ENCODE measurements at regions not wholly inside any gene's neighbourhood (a gene's known extent, or its start where the extent isn't known, plus 50 kb on each side); places are given as distances from the start of the nearest gene placed in this dataset.

GRCh38 chr6:169937389-169938261, 186.2 kb downstream of the ERMARD start:
- no peaks in the 10 kb centered on the region; the same call in 2 of the 3 replicates for H3K9me3 Mint-ChIP-seq
- no peaks in the 10 kb centered on the region for H3K36me3 ChIP-seq (ENCODE audit: insufficient read depth)
- peaks cover 16% of the 10 kb centered on the region for H3K4me1 Mint-ChIP-seq
- no peak overlapping the region for H3K4me3 ChIP-seq
- H3K27me3 Mint-ChIP-seq (ENCODE audit: insufficient read depth, low read depth, poor library complexity): peaks cover 21% of the 10 kb centered on the region
- no peaks in the 10 kb centered on the region for H4K20me1 ChIP-seq (replicated peaks; ENCODE audit: insufficient read depth)
- H3K27ac ChIP-seq (ENCODE audit: low read depth): no peak overlapping the region
- H3K4me3 Mint-ChIP-seq: no peak overlapping the region
- no peak overlapping the region for H2AFZ ChIP-seq
- no peaks in the 10 kb centered on the region for H3F3A ChIP-seq (replicated peaks; ENCODE audit: low read depth)
- no peaks in the 10 kb centered on the region for H3K27me3 ChIP-seq (ENCODE audit: insufficient read depth)
- no peaks in the 10 kb centered on the region for H3K36me3 Mint-ChIP-seq (ENCODE audit: low read depth)
- no peak overlapping the region for H3K4me2 ChIP-seq
- H3K79me2 ChIP-seq (replicated peaks; ENCODE audit: insufficient read depth): no peaks in the 10 kb centered on the region
- peak; percentile 13; the same call in 2 of the 3 replicates for ATAC-seq
- no peak for TF ChIP-seq EZH2phosphoT487 (IDR thresholded peaks at IDR 0.05; ENCODE audit: unreplicated experiment)
- TF ChIP-seq ZNF114 (CRISPR knock-in tag; IDR thresholded peaks at IDR 0.05): no peak
- no peak for TF ChIP-seq ZNF462 (CRISPR knock-in tag; IDR thresholded peaks at IDR 0.05)
- no peak for TF ChIP-seq ZNF331 (CRISPR knock-in tag; IDR thresholded peaks at IDR 0.05; ENCODE audit: low read depth)
- no peak for TF ChIP-seq ETS1 (IDR thresholded peaks at IDR 0.05)
- no peak for TF ChIP-seq NANOG (IDR thresholded peaks at IDR 0.05; ENCODE audit: borderline replicate concordance)
- TF ChIP-seq POLR2AphosphoS5 (IDR thresholded peaks at IDR 0.05; ENCODE audit: low read depth): no peak
- no peak for TF ChIP-seq JUNB (IDR thresholded peaks at IDR 0.05; ENCODE audit: unreplicated experiment)
- TF ChIP-seq STAT1 (IDR thresholded peaks at IDR 0.05; ENCODE audit: unreplicated experiment): no peak
- TF ChIP-seq CTCF (conservative IDR thresholded peaks at IDR 0.05; ENCODE audit: low read depth in 2 of 2): no peak
- no peak for TF ChIP-seq CREB1 (CRISPR knock-in tag; IDR thresholded peaks at IDR 0.05; ENCODE audit: low read depth)
- no peaks in the 10 kb centered on the region for H3K9me2 ChIP-seq (ENCODE audit: insufficient read depth)
- no peak for DNase-seq (ENCODE audit: low spot score)
- H3K4me1 ChIP-seq (ENCODE audit: insufficient read depth): no peaks in the 10 kb centered on the region
- H3K27ac Mint-ChIP-seq: no peak overlapping the region

Data from GM23338 (cell line).